Skeletal muscle satellite cell (primary cell): ENCODE measurements at regions not wholly inside any gene's neighbourhood (a gene's known extent, or its start where the extent isn't known, plus 50 kb on each side); places are given as distances from the start of the nearest gene placed in this dataset.

ENCODE experiments used
- H3K27me3 ChIP-seq: 2 replicates; pipeline ENCODE4 v1.7.0; 2013; ENCODE audit warnings: low read length; ENCODE audit not compliant: control insufficient read depth, insufficient read depth
- H3K36me3 ChIP-seq: 2 replicates; pipeline ENCODE4 v1.7.0; 2013; ENCODE audit warnings: mild to moderate bottlenecking, control low read depth, low read length; ENCODE audit not compliant: insufficient read depth
- H3K4me1 ChIP-seq: 2 replicates; pipeline ENCODE4 v1.7.0; 2013; ENCODE audit warnings: low read length; ENCODE audit not compliant: control insufficient read depth, insufficient read depth
- H3K4me2 ChIP-seq: 2 replicates; pipeline ENCODE4 v1.7.0; 2013; ENCODE audit warnings: mild to moderate bottlenecking, low read length
- H3K4me3 ChIP-seq: 2 replicates; pipeline ENCODE4 v1.7.0; 2013; ENCODE audit warnings: low read length
- H3K9ac ChIP-seq: 2 replicates; pipeline ENCODE4 v1.7.0; 2013; ENCODE audit warnings: mild to moderate bottlenecking, low read depth, low read length, moderate library complexity
- H3K9me3 ChIP-seq: replicated peaks from 2 replicates; pipeline ENCODE4 v1.7.0; 2013; ENCODE audit warnings: mild to moderate bottlenecking, control low read depth, low read length

- peaks cover 26% of the 10 kb centered on the region for H3K4me1 ChIP-seq
These were observed 80.3 kb downstream of the OAT start for GRCh38 chr10:124338276-124338925.

GRCh38 chr10:124336186-124336585 is 82.5 kb downstream of the OAT start:
- Histone ChIP-seq H3K36me3 (no peaks in the 10 kb centered on the region), H3K4me1 (peaks cover 28% of the 10 kb centered on the region), H3K4me3 (no peak overlapping the region), H3K27me3 (no peaks in the 10 kb centered on the region), H3K9ac (no peak overlapping the region), H3K9me3 (no peaks in the 10 kb centered on the region), H3K4me2 (no peak overlapping the region)

More at GRCh38 chr10:124338276-124338925, 80.3 kb downstream of the OAT start:
- Histone ChIP-seq H3K27me3 (no peaks in the 10 kb centered on the region), H3K36me3 (no peaks in the 10 kb centered on the region), H3K9me3 (no peaks in the 10 kb centered on the region), H3K4me3 (no peak overlapping the region), H3K4me2 (no peak overlapping the region), H3K9ac (no peak overlapping the region)

GRCh38 chr10:124333931-124334330 is 84.8 kb downstream of the OAT start:
- Histone ChIP-seq H3K4me2 (no peak overlapping the region), H3K36me3 (no peaks in the 10 kb centered on the region), H3K4me1 (peaks cover 8% of the 10 kb centered on the region), H3K27me3 (peaks cover 8% of the 10 kb centered on the region), H3K4me3 (no peak overlapping the region), H3K9me3 (no peaks in the 10 kb centered on the region), H3K9ac (no peak overlapping the region)

- H3K27me3 ChIP-seq = peaks cover 15% of the 10 kb centered on the region
- H3K9ac ChIP-seq = no peak overlapping the region
- H3K4me2 ChIP-seq = peak overlapping the region; percentile 27
- H3K4me1 ChIP-seq = peaks cover 7% of the 10 kb centered on the region
- H3K4me3 ChIP-seq = no peak overlapping the region
- no peaks in the 10 kb centered on the region for H3K9me3 ChIP-seq
- no peaks in the 10 kb centered on the region for H3K36me3 ChIP-seq
These were observed 86.3 kb downstream of the OAT start for GRCh38 chr10:124332426-124332825.

- no peak overlapping the region for H3K9ac ChIP-seq
- no peaks in the 10 kb centered on the region for H3K9me3 ChIP-seq
- H3K4me2 ChIP-seq = no peak overlapping the region
- H3K4me1 ChIP-seq = peaks cover 7% of the 10 kb centered on the region
- peaks cover 19% of the 10 kb centered on the region for H3K27me3 ChIP-seq
- no peak overlapping the region for H3K4me3 ChIP-seq
- no peaks in the 10 kb centered on the region for H3K36me3 ChIP-seq
These were observed 88.8 kb downstream of the OAT start for GRCh38 chr10:124329941-124330340.

- peaks cover 19% of the 10 kb centered on the region for H3K27me3 ChIP-seq
- H3K4me1 ChIP-seq = peaks cover 7% of the 10 kb centered on the region
These were observed 89.4 kb downstream of the OAT start for GRCh38 chr10:124329362-124329761.

GRCh38 chr10:124328477-124329220 is 90.1 kb downstream of the OAT start:
- no peak overlapping the region for H3K9ac ChIP-seq
- H3K36me3 ChIP-seq = no peaks in the 10 kb centered on the region
- H3K4me2 ChIP-seq = no peak overlapping the region
- H3K27me3 ChIP-seq = peaks cover 19% of the 10 kb centered on the region
- no peak overlapping the region for H3K4me3 ChIP-seq
- peaks cover 7% of the 10 kb centered on the region for H3K4me1 ChIP-seq
- no peaks in the 10 kb centered on the region for H3K9me3 ChIP-seq

More at GRCh38 chr10:124329362-124329761, 89.4 kb downstream of the OAT start:
- Histone ChIP-seq H3K4me3 (no peak overlapping the region), H3K36me3 (no peaks in the 10 kb centered on the region), H3K9me3 (no peaks in the 10 kb centered on the region), H3K4me2 (no peak overlapping the region), H3K9ac (no peak overlapping the region)

GRCh38 chr10:124325998-124326636 is 92.6 kb downstream of the OAT start:
- no peaks in the 10 kb centered on the region for H3K36me3 ChIP-seq
- H3K9me3 ChIP-seq = no peaks in the 10 kb centered on the region
- H3K4me2 ChIP-seq = no peak overlapping the region
- no peak overlapping the region for H3K9ac ChIP-seq
- peaks cover 27% of the 10 kb centered on the region for H3K27me3 ChIP-seq
- H3K4me1 ChIP-seq = no peaks in the 10 kb centered on the region
- H3K4me3 ChIP-seq = no peak overlapping the region

- H3K9ac ChIP-seq = no peak overlapping the region
- no peaks in the 10 kb centered on the region for H3K9me3 ChIP-seq
- H3K4me1 ChIP-seq = no peaks in the 10 kb centered on the region
These were observed 93.1 kb downstream of the OAT start for GRCh38 chr10:124325633-124325914.

GRCh38 chr10:124324856-124325632 is 93.7 kb downstream of the OAT start:
- peaks cover under 1% of the 10 kb centered on the region for H3K4me1 ChIP-seq
- H3K9ac ChIP-seq = no peak overlapping the region
- H3K27me3 ChIP-seq = peaks cover 27% of the 10 kb centered on the region
- H3K4me2 ChIP-seq = no peak overlapping the region
- no peaks in the 10 kb centered on the region for H3K9me3 ChIP-seq
- no peaks in the 10 kb centered on the region for H3K36me3 ChIP-seq
- no peak overlapping the region for H3K4me3 ChIP-seq

More at GRCh38 chr10:124325633-124325914, 93.1 kb downstream of the OAT start:
- Histone ChIP-seq H3K4me3 (no peak overlapping the region), H3K4me2 (no peak overlapping the region), H3K27me3 (peaks cover 27% of the 10 kb centered on the region), H3K36me3 (no peaks in the 10 kb centered on the region)

- H3K4me2 ChIP-seq = no peak overlapping the region
- no peak overlapping the region for H3K9ac ChIP-seq
- H3K4me3 ChIP-seq = no peak overlapping the region
- no peaks in the 10 kb centered on the region for H3K36me3 ChIP-seq
- H3K9me3 ChIP-seq = no peaks in the 10 kb centered on the region
- H3K4me1 ChIP-seq = peaks cover 3% of the 10 kb centered on the region
- H3K27me3 ChIP-seq = peaks cover 22% of the 10 kb centered on the region
These were observed 94.3 kb downstream of the OAT start for GRCh38 chr10:124324451-124324850.
